ENCODE measurements at regions not wholly inside any gene's neighbourhood (a gene's known extent, or its start where the extent isn't known, plus 50 kb on each side); places are given as distances from the start of the nearest gene placed in this dataset.
"Not testable (repeated sequence)": the region's sequence is repeated elsewhere in the genome, so short reads cannot be mapped to it uniquely, and the experiment has no call there.

DNA sequence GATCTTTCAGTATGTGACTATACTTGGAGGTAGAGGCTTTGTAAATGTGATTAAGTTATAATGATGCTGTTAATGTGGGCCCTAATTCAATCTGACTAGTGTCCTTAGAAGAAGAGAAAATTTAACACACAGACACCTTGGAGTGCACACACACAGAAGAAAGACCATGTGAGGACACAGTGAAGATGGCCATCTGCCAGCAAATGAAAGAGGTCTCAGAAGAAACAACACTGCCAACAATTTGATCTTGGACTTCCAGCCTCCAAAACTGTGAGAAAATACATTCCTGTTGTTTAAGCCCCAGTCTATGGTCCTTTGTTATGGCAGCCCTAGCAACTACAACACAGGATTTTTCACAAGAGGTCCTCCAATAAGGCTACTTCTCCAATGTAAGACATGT is 120.9 kb upstream of the ABCB5 start:
- Histone ChIP-seq H4K8ac (ENCODE audit: low read depth in 2 of 2, low read length in 2 of 2) (no peak overlapping the region), H3K4me2 (ENCODE audit: low read depth, low read length) (no peak overlapping the region), H3K9me3 (ENCODE audit: control insufficient read depth, insufficient read depth, low read length) (0 out of 2 replicates have a peak, but pooled peaks cover 2% of the 10 kb centered on the region), H3K4ac (ENCODE audit: low read depth, low read length) (no peak overlapping the region), H2AFZ (replicated peaks; ENCODE audit: low read length, poor library complexity) (no peak overlapping the region), H3K14ac (replicated peaks; ENCODE audit: low read depth, low read length) (no peak overlapping the region), H3K4me3 (ENCODE audit: insufficient read depth, low read depth, low read length) (no peak overlapping the region), H4K20me1 (ENCODE audit: insufficient read depth, low read length) (no peaks in the 10 kb centered on the region), H3K56ac (ENCODE audit: extremely low read depth, insufficient read depth, low read length) (no peak overlapping the region), H2BK120ac (ENCODE audit: low read depth, low read length) (no peak overlapping the region), H3K36me3 (ENCODE audit: control insufficient read depth, insufficient read depth, low read length) (no peaks in the 10 kb centered on the region), H2AK5ac (ENCODE audit: low read depth, low read length) (no peak overlapping the region), H3K27me3 (ENCODE audit: control insufficient read depth, insufficient read depth, low read length) (no peaks in the 10 kb centered on the region), H3K9me1 (ENCODE audit: insufficient read depth, low read length) (no peaks in the 10 kb centered on the region), H3K18ac (ENCODE audit: low read depth, low read length) (no peak overlapping the region), H3K23ac (ENCODE audit: low read depth, low read length) (no peak overlapping the region), H3K27ac (ENCODE audit: insufficient read depth, low read length) (no peak overlapping the region), H2AK9ac (replicated peaks; ENCODE audit: low read depth, low read length, poor library complexity) (no peak overlapping the region), H2BK5ac (ENCODE audit: low read depth, low read length, poor library complexity, severe bottlenecking) (no peak overlapping the region), H3K79me1 (ENCODE audit: low read depth in 1 of 2, low read length in 2 of 2) (no peaks in the 10 kb centered on the region), H2BK15ac (ENCODE audit: low read depth, low read length) (no peak overlapping the region), H2BK20ac (ENCODE audit: low read depth, low read length) (no peak overlapping the region), H4K5ac (ENCODE audit: low read depth, low read length) (no peak overlapping the region), H3K9ac (ENCODE audit: low read depth, low read length) (no peak overlapping the region), H3K4me1 (ENCODE audit: control insufficient read depth, insufficient read depth, low read length) (no peaks in the 10 kb centered on the region), H4K91ac (ENCODE audit: insufficient read depth, low read depth, low read length) (no peak overlapping the region)
- ChIA-PET CTCF (no interaction called here), POLR2A (ENCODE audit: unreplicated experiment) (no interaction called here)
- ATAC-seq (ENCODE audit: low read depth): no peak
- no peak for DNase-seq
- BruUV-seq (replicated peaks): no TSS peak
- intact Hi-C loops (cut with micrococcal nuclease) (no loop called here), in situ Hi-C loops (cut with MboI; ENCODE audit: low sequenced_read_pairs) (no loop called here), dilution Hi-C loops (cut with HindIII; ENCODE audit: low sequenced_read_pairs, unreplicated experiment) (no loop called here)
- TF ChIP-seq RAD21 (IDR thresholded peaks at IDR 0.05; ENCODE audit: low read length) (no peak), CEBPB (IDR thresholded peaks at IDR 0.05; ENCODE audit: low read depth, low read length) (no peak), MXI1 (IDR thresholded peaks at IDR 0.05; ENCODE audit: borderline replicate concordance, low read depth, low read length) (no peak), RCOR1 (IDR thresholded peaks at IDR 0.05; ENCODE audit: insufficient replicate concordance, low read length) (no peak), RFX5 (IDR thresholded peaks at IDR 0.05; ENCODE audit: low read depth, low read length) (no peak), SMC3 (IDR thresholded peaks at IDR 0.05; ENCODE audit: low read depth, low read length) (no peak)

DNA sequence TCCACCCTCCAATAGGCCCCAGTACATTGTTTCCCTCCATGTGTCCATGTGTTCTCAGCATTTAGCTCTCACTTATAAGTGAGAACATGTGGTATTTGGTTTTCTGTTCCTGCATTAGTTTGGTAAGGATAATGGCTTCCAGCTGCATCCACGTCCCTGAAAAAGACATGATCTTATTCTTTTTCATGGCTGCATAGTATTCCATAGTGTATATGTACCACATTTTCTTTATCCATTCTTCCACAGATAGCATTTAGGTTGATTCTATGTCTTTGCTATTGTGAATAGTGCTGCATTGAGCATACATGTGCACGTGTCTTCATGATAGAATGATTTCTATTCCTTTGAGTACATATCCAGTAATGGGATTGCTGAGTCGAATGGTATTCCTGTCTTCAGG is 114.0 kb upstream of the ABCB5 start:
- H3K27ac ChIP-seq (ENCODE audit: insufficient read depth, low read length); H2BK20ac ChIP-seq (ENCODE audit: low read depth, low read length); H3K56ac ChIP-seq (ENCODE audit: extremely low read depth, insufficient read depth, low read length); POLR2A ChIA-PET (ENCODE audit: unreplicated experiment); CTCF ChIA-PET; H3K79me1 ChIP-seq (ENCODE audit: low read depth in 1 of 2, low read length in 2 of 2); H2BK5ac ChIP-seq (ENCODE audit: low read depth, low read length, poor library complexity, severe bottlenecking); BruUV-seq (replicated peaks); H3K4me3 ChIP-seq (ENCODE audit: insufficient read depth, low read depth, low read length); dilution Hi-C loops (cut with HindIII; ENCODE audit: low sequenced_read_pairs, unreplicated experiment); H3K4me1 ChIP-seq (ENCODE audit: control insufficient read depth, insufficient read depth, low read length); H3K18ac ChIP-seq (ENCODE audit: low read depth, low read length); H2AFZ ChIP-seq (replicated peaks; ENCODE audit: low read length, poor library complexity); H2BK120ac ChIP-seq (ENCODE audit: low read depth, low read length); H3K27me3 ChIP-seq (ENCODE audit: control insufficient read depth, insufficient read depth, low read length); H3K14ac ChIP-seq (replicated peaks; ENCODE audit: low read depth, low read length); H3K9ac ChIP-seq (ENCODE audit: low read depth, low read length); in situ Hi-C loops (cut with MboI; ENCODE audit: low sequenced_read_pairs); H4K20me1 ChIP-seq (ENCODE audit: insufficient read depth, low read length); H4K8ac ChIP-seq (ENCODE audit: low read depth in 2 of 2, low read length in 2 of 2); H3K9me3 ChIP-seq (ENCODE audit: control insufficient read depth, insufficient read depth, low read length); H3K23ac ChIP-seq (ENCODE audit: low read depth, low read length); DNase-seq; H2BK15ac ChIP-seq (ENCODE audit: low read depth, low read length); H4K5ac ChIP-seq (ENCODE audit: low read depth, low read length); H4K91ac ChIP-seq (ENCODE audit: insufficient read depth, low read depth, low read length); H2AK9ac ChIP-seq (replicated peaks; ENCODE audit: low read depth, low read length, poor library complexity); intact Hi-C loops (cut with micrococcal nuclease); H3K36me3 ChIP-seq (ENCODE audit: control insufficient read depth, insufficient read depth, low read length); H2AK5ac ChIP-seq (ENCODE audit: low read depth, low read length); ATAC-seq (ENCODE audit: low read depth); H3K4me2 ChIP-seq (ENCODE audit: low read depth, low read length); H3K4ac ChIP-seq (ENCODE audit: low read depth, low read length); H3K9me1 ChIP-seq (ENCODE audit: insufficient read depth, low read length): not testable (repeated sequence)
- WGBS, 2 experiments (ENCODE audit: extremely low coverage in 2 of 2, insufficient read length in 1 of 2): no CpG with 5 or more reads among the region's 3 CpGs
